Fibroblast of the aortic adventitia (primary cell): ENCODE measurements at regions not wholly inside any gene's neighbourhood (a gene's known extent, or its start where the extent isn't known, plus 50 kb on each side); places are given as distances from the start of the nearest gene placed in this dataset.

ENCODE experiments used
- DNase-seq: peaks from one replicate; pipeline ENCODE4 v3.0.0-alpha.2; 2010; ENCODE audit warnings: low read depth
- H3K4me3 ChIP-seq: 2 replicates; pipeline ENCODE4 v1.5.1; 2011; ENCODE audit warnings: low read depth, mild to moderate bottlenecking, control low read depth, low read length, moderate library complexity
- TF ChIP-seq, protein P1 (sequence below): IDR thresholded peaks from 2 replicates; pipeline ENCODE4 v1.5.1; 2011; ENCODE audit warnings: mild to moderate bottlenecking, low read length, control low read depth, inconsistent platforms; ENCODE audit not compliant: insufficient read depth

GRCh38 chr9:26169708-26170107 is 491.5 kb upstream of the TUSC1 start:
- H3K4me3 ChIP-seq: no peak overlapping the region
- TF ChIP-seq, protein P1, sequence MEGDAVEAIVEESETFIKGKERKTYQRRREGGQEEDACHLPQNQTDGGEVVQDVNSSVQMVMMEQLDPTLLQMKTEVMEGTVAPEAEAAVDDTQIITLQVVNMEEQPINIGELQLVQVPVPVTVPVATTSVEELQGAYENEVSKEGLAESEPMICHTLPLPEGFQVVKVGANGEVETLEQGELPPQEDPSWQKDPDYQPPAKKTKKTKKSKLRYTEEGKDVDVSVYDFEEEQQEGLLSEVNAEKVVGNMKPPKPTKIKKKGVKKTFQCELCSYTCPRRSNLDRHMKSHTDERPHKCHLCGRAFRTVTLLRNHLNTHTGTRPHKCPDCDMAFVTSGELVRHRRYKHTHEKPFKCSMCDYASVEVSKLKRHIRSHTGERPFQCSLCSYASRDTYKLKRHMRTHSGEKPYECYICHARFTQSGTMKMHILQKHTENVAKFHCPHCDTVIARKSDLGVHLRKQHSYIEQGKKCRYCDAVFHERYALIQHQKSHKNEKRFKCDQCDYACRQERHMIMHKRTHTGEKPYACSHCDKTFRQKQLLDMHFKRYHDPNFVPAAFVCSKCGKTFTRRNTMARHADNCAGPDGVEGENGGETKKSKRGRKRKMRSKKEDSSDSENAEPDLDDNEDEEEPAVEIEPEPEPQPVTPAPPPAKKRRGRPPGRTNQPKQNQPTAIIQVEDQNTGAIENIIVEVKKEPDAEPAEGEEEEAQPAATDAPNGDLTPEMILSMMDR: no peak
- no peak for DNase-seq

DNA sequence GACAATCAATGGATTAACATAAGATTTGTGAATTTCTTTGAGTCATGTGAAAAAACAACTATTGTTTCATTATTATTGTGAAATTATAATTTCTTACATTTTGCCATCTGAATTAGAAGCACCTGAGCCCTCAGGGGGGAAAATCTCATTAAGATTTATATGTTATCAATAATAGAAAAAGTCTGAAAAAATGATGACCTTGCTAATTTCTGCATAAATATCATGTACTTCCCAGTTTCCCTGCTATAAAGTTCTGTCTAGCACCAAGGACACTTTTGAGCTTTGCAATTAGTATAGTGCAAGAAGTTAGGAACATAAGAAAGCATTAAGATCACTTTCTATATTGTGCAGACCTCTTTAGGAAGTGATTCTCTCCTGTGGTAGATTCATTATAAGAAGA is 488.3 kb upstream of the TUSC1 start:
- TF ChIP-seq, protein P1: no peak
- H3K4me3 ChIP-seq: no peak overlapping the region
- no peak for DNase-seq

GRCh38 chr9:26165426-26165825 is 487.2 kb upstream of the TUSC1 start:
- TF ChIP-seq, protein P1: no peak
- no peak for DNase-seq
- no peak overlapping the region for H3K4me3 ChIP-seq

- DNase-seq: no peak
- no peak overlapping the region for H3K4me3 ChIP-seq
- TF ChIP-seq, protein P1: no peak
Observed at GRCh38 chr9:26163931-26164330, 485.7 kb upstream of the TUSC1 start.

DNA sequence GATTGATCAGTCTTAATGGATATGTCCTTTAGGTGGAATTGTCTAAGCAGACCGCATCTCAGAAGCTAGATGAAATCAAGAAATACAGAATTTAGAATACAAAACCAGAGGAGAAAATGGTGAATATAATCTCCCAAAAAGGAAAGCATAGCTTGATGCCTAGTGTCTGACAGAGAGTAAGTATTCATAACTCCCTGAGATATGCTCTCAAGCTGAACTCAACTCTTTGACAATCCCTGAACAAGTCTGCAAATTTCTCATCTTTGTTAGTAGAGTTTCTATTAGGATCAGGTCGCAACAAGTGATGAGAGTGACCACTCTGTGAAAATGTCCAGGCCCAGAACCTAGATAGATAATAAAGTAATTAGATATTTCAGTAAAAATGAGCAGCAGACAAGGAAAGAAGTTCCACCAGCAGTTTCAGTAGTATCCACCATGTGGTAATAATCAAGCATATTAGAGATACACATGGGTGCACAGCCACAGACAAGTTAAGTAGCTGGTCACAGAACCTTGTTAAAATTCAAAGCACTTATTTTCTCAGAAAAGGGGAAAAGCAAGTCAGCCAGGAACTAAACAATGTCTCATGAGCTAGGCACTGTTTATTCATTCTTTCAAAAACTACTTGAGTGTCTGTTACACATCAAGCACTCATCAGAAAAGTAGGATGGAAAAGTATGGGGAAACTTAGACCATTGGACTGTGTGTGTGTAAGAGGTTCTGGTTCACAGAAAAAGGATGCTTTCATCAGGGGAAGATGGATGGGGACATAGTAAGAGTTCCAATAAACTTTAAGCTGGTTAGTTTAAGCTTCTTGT is 481.5 kb upstream of the TUSC1 start:
- no peak for DNase-seq
- TF ChIP-seq, protein P1: no peak
- H3K4me3 ChIP-seq: no peak overlapping the region

GRCh38 chr9:26158631-26159150 is 480.4 kb upstream of the TUSC1 start:
- H3K4me3 ChIP-seq: no peak overlapping the region
- no peak for DNase-seq

More at GRCh38 chr9:26158631-26159150, 480.4 kb upstream of the TUSC1 start:
- TF ChIP-seq, protein P1: no peak
